IMR-90 (cell line): ENCODE measurements at regions not wholly inside any gene's neighbourhood (a gene's known extent, or its start where the extent isn't known, plus 50 kb on each side); places are given as distances from the start of the nearest gene placed in this dataset.

Source experiments
- ATAC-seq: fragments of 200-7000 bp; cut with Tn5 transposase; 2 replicates; pipeline ENCODE4 v1.9.1; 2020; ENCODE audit warnings: low read depth, mild to moderate bottlenecking, moderate library complexity
- BruUV-seq: library from RNA; stranded (reverse); fragments of 400-500 nt; replicated peaks from 2 replicates; lab custom pipeline; 2021; lab: Mats Ljungman, UMichigan
- CTCF ChIA-PET: fragments of 300-600 bp; formaldehyde crosslinking; extraction: SDS; loops from one replicate; lab custom pipeline; 2021; ENCODE audit warnings: antibody characterized with exemption; lab: Yijun Ruan, JAX
- POLR2A ChIA-PET: fragments of 300-600 bp; sonication (Branson Sonifier 250); formaldehyde crosslinking; loops from one replicate; lab custom pipeline; 2022; ENCODE audit warnings: antibody characterized with exemption; ENCODE audit not compliant: unreplicated experiment; lab: Charles Lee
- DNase-seq: peaks from one replicate; pipeline ENCODE4 v3.0.0; 2013
- H2AFZ ChIP-seq: replicated peaks from 2 replicates; pipeline ENCODE3; 2013; ENCODE audit warnings: low read length, mild to moderate bottlenecking; ENCODE audit not compliant: poor library complexity
- H2AK5ac ChIP-seq: 2 replicates; pipeline ENCODE4 v1.6.1; 2013; ENCODE audit warnings: low read depth, low read length, inconsistent platforms
- H2AK9ac ChIP-seq: replicated peaks from 2 replicates; pipeline ENCODE3; 2013; ENCODE audit warnings: mild to moderate bottlenecking, low read depth, low read length, moderate library complexity; ENCODE audit not compliant: poor library complexity
- H2BK120ac ChIP-seq: 2 replicates; pipeline ENCODE4 v1.6.1; 2013; ENCODE audit warnings: low read depth, low read length, inconsistent platforms
- H2BK15ac ChIP-seq: 3 replicates; pipeline ENCODE4 v1.6.1; 2013; ENCODE audit warnings: low read depth, low read length, inconsistent platforms
- H2BK20ac ChIP-seq: 2 replicates; pipeline ENCODE4 v1.6.1; 2013; ENCODE audit warnings: low read depth, mild to moderate bottlenecking, inconsistent platforms, low read length, moderate library complexity
- H2BK5ac ChIP-seq: 2 replicates; pipeline ENCODE4 v1.6.1; 2013; ENCODE audit warnings: mild to moderate bottlenecking, low read depth, low read length, inconsistent platforms; ENCODE audit not compliant: poor library complexity, severe bottlenecking
- H3K14ac ChIP-seq: replicated peaks from 2 replicates; pipeline ENCODE4 v1.6.1; 2013; ENCODE audit warnings: low read depth, low read length, inconsistent platforms
- H3K18ac ChIP-seq: 2 replicates; pipeline ENCODE4 v1.6.1; 2013; ENCODE audit warnings: low read depth, low read length, control low read depth
- H3K23ac ChIP-seq: 2 replicates; pipeline ENCODE4 v1.6.1; 2013; ENCODE audit warnings: low read depth, low read length, inconsistent platforms
- H3K27ac ChIP-seq: 2 replicates; pipeline ENCODE4 v1.5.1; 2013; ENCODE audit warnings: mild to moderate bottlenecking, control low read depth, low read length; ENCODE audit not compliant: insufficient read depth
- H3K27me3 ChIP-seq: 2 replicates; pipeline ENCODE4 v1.6.1; 2013; ENCODE audit warnings: low read length; ENCODE audit not compliant: control insufficient read depth, insufficient read depth
- H3K36me3 ChIP-seq: 2 replicates; pipeline ENCODE4 v1.6.1; 2013; ENCODE audit warnings: low read length, mixed read lengths; ENCODE audit not compliant: control insufficient read depth, insufficient read depth
- H3K4ac ChIP-seq: 2 replicates; pipeline ENCODE4 v1.6.1; 2013; ENCODE audit warnings: low read depth, low read length, inconsistent platforms
- H3K4me1 ChIP-seq: 2 replicates; pipeline ENCODE4 v1.6.1; 2013; ENCODE audit warnings: low read length, mixed read lengths; ENCODE audit not compliant: control insufficient read depth, insufficient read depth
- H3K4me2 ChIP-seq: 2 replicates; pipeline ENCODE4 v1.6.1; 2013; ENCODE audit warnings: low read depth, mild to moderate bottlenecking, control low read depth, low read length, moderate library complexity
- H3K4me3 ChIP-seq: 2 replicates; pipeline ENCODE4 v1.5.1; 2013; ENCODE audit warnings: low read depth, mild to moderate bottlenecking, control low read depth, low read length, moderate library complexity; ENCODE audit not compliant: insufficient read depth
- H3K56ac ChIP-seq: 2 replicates; pipeline ENCODE4 v1.6.1; 2013; ENCODE audit warnings: low read length, inconsistent platforms; ENCODE audit not compliant: insufficient read depth; ENCODE audit errors: extremely low read depth
- H3K79me1 ChIP-seq, 2 experiments: 2 replicates each; pipeline ENCODE4 v1.6.1; 2013; ENCODE audit warnings: low read length in 2 of 2, inconsistent platforms in 1 of 2, low read depth in 1 of 2
- H3K9ac ChIP-seq: 2 replicates; pipeline ENCODE4 v1.6.1; 2013; ENCODE audit warnings: low read depth, low read length, control low read depth
- H3K9me1 ChIP-seq: 2 replicates; pipeline ENCODE4 v1.6.1; 2013; ENCODE audit warnings: low read length, inconsistent platforms; ENCODE audit not compliant: insufficient read depth
- H3K9me3 ChIP-seq: 2 replicates; pipeline ENCODE4 v1.6.1; 2013; ENCODE audit warnings: low read length; ENCODE audit not compliant: control insufficient read depth, insufficient read depth
- H4K20me1 ChIP-seq: 2 replicates; pipeline ENCODE4 v1.6.1; 2013; ENCODE audit warnings: low read length, inconsistent platforms; ENCODE audit not compliant: insufficient read depth
- H4K5ac ChIP-seq: 2 replicates; pipeline ENCODE4 v1.6.1; 2013; ENCODE audit warnings: mild to moderate bottlenecking, low read depth, low read length, control low read depth
- H4K8ac ChIP-seq, 2 experiments: 2 replicates each; pipeline ENCODE4 v1.6.1; 2013; ENCODE audit warnings: low read depth in 2 of 2, low read length in 2 of 2, control low read depth in 1 of 2, inconsistent platforms in 1 of 2
- H4K91ac ChIP-seq: 2 replicates; pipeline ENCODE4 v1.6.1; 2013; ENCODE audit warnings: low read depth, low read length, inconsistent platforms; ENCODE audit not compliant: insufficient read depth
- FOS ChIP-seq: fragments of 150-350 bp; IDR thresholded peaks from 2 replicates; pipeline ENCODE4 v1.6.1; 2016; ENCODE audit warnings: low read depth, low read length
- MAFK ChIP-seq: IDR thresholded peaks from 2 replicates; pipeline ENCODE4 v1.6.1; 2012; ENCODE audit warnings: low read depth, low read length, improper control_type of control experiment
- MXI1 ChIP-seq: IDR thresholded peaks from 2 replicates; pipeline ENCODE4 v1.6.1; 2012; ENCODE audit warnings: low read depth, mild to moderate bottlenecking, low read length, moderate library complexity, borderline replicate concordance
- RAD21 ChIP-seq: IDR thresholded peaks from 2 replicates; pipeline ENCODE4 v1.6.1; 2012; ENCODE audit warnings: low read length, improper control_type of control experiment
- SMC3 ChIP-seq: fragments of 150-350 bp; IDR thresholded peaks from 2 replicates; pipeline ENCODE4 v1.6.1; 2016; ENCODE audit warnings: low read depth, mild to moderate bottlenecking, antibody characterized with exemption, low read length, moderate library complexity
- WGBS, 2 experiments: methylation state at CpG; one replicate each; pipeline versions ENCODE4 v1.1.5 to v1.1.7; 2013; ENCODE audit warnings: missing lambda C conversion rate in 2 of 2; ENCODE audit not compliant: insufficient read length in 1 of 2; ENCODE audit errors: extremely low coverage in 2 of 2; 5-methylcytosine and 5-hydroxymethylcytosine counted together
- dilution Hi-C: fragments of 300-500 bp; cut with HindIII; formaldehyde crosslinking; loops from one replicate; pipeline ENCODE4 v1.14.3; 2018; ENCODE audit warnings: low sequenced_read_pairs; ENCODE audit not compliant: unreplicated experiment
- in situ Hi-C: fragments of 300-500 bp; cut with MboI; formaldehyde crosslinking; loops from 3 replicates; pipeline ENCODE4 v1.14.3; 2019; ENCODE audit warnings: low sequenced_read_pairs, inconsistent platforms, mixed read lengths
- intact Hi-C: fragments of 100-400 bp; cut with micrococcal nuclease; formaldehyde crosslinking; loops from 2 replicates; pipeline ENCODE4 v1.10.0; 2022
- TF ChIP-seq, protein P1 (sequence below): fragments of 150-350 bp; IDR thresholded peaks from 2 replicates; pipeline ENCODE4 v1.6.1; 2016; ENCODE audit warnings: low read depth, mild to moderate bottlenecking, low read length, moderate library complexity, borderline replicate concordance

DNA sequence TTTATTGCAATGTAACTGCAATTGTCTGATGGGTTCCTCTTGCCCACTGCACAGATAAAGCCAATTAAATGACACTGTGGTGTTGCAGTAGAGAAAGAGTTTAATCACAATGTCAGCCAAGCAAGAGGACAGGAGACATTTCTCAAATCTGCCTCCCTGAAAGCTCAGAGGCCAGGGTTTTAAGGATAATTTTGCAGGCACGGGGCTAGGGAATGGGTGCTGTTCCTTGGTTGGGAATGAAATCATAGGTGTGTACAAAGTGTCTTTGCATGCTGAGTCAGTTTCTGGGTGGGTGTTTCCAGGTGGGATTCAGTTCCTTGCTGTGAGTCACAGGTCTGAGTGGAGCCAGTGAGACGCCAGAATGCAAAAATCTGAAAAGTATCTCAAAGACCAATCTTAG, 271.4 kb downstream of the DOK5 start:
- WGBS, 2 experiments: 50% methylated on average over 1 of the region's 2 CpGs; no CpG with 5 or more reads in 1 of the 2 experiments
- Histone ChIP-seq H2AFZ (no peak overlapping the region), H3K4me1 (no peaks in the 10 kb centered on the region), H4K5ac (no peak overlapping the region), H3K18ac (no peak overlapping the region), H3K27ac (no peak overlapping the region), H3K9me1 (no peaks in the 10 kb centered on the region), H2BK5ac (no peak overlapping the region), H3K14ac (no peak overlapping the region), H3K36me3 (no peaks in the 10 kb centered on the region), H3K9me3 (peaks cover 15% of the 10 kb centered on the region), H3K23ac (no peak overlapping the region), H4K20me1 (no peaks in the 10 kb centered on the region), H3K56ac (no peak overlapping the region), H3K27me3 (no peaks in the 10 kb centered on the region), H4K91ac (no peak overlapping the region), H3K9ac (no peak overlapping the region), H2BK15ac (no peak overlapping the region), H2AK9ac (no peak overlapping the region), H2BK20ac (no peak overlapping the region), H3K79me1 (no peaks in the 10 kb centered on the region), H2BK120ac (no peak overlapping the region), H3K4ac (no peak overlapping the region), H4K8ac (no peak overlapping the region), H2AK5ac (no peak overlapping the region), H3K4me2 (no peak overlapping the region), H3K4me3 (no peak overlapping the region)
- ATAC-seq (no peak), DNase-seq (no peak)
- in situ Hi-C loops (no loop called here), dilution Hi-C loops (no loop called here), intact Hi-C loops (no loop called here)
- ChIA-PET CTCF (no interaction called here), POLR2A (no interaction called here)
- no TSS peak for BruUV-seq
- no peak for TF ChIP-seq MAFK
- TF ChIP-seq, protein P1, sequence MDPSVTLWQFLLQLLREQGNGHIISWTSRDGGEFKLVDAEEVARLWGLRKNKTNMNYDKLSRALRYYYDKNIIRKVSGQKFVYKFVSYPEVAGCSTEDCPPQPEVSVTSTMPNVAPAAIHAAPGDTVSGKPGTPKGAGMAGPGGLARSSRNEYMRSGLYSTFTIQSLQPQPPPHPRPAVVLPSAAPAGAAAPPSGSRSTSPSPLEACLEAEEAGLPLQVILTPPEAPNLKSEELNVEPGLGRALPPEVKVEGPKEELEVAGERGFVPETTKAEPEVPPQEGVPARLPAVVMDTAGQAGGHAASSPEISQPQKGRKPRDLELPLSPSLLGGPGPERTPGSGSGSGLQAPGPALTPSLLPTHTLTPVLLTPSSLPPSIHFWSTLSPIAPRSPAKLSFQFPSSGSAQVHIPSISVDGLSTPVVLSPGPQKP: no peak
- no peak for TF ChIP-seq MXI1
- TF ChIP-seq RAD21: no peak
- no peak for TF ChIP-seq FOS
- TF ChIP-seq SMC3: no peak
